GM19468 (cell line): ENCODE measurements at regions not wholly inside any gene's neighbourhood (a gene's known extent, or its start where the extent isn't known, plus 50 kb on each side); places are given as distances from the start of the nearest gene placed in this dataset.

Experiments used
- ATAC-seq: cut with Tn5 transposase; IDR thresholded peaks from one replicate; pipeline ENCODE4 v1.9.1; 2021; ENCODE audit warnings: mild to moderate bottlenecking, moderate library complexity, moderate number of reproducible peaks; ENCODE audit not compliant: unreplicated experiment; ENCODE audit errors: extremely low read depth

DNA sequence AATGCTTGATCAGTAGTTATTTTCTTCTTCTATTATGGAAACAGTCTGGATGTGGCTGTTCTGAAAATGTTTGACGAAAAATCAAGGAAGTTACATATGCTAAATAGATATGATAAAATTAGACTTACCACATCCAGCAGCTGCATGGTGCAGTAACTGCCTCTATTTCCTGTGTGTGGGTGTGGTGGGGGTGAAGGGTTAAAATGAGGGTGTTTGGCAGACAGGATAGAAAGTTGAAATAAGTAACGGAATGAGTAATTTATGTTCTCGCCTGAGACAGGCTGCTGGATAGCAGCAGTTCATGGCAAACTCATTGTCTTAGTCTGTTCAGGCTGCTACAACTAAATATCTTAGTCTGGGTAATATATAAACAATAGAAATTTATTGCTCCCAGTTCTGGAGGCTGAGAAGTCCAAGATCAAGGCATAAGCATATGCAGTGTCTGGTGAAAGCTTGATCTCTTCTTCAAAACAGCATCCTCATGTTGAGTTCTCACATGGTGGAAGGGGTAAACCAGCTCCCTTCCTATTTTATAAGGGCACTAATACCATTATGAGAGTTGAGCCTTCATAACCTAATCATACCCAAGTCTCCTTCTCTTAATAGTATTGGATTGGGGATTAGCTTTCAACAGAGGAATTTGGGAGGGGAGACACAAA, 1248.9 kb downstream of the SLITRK5 start:
- ATAC-seq, result no peak

DNA sequence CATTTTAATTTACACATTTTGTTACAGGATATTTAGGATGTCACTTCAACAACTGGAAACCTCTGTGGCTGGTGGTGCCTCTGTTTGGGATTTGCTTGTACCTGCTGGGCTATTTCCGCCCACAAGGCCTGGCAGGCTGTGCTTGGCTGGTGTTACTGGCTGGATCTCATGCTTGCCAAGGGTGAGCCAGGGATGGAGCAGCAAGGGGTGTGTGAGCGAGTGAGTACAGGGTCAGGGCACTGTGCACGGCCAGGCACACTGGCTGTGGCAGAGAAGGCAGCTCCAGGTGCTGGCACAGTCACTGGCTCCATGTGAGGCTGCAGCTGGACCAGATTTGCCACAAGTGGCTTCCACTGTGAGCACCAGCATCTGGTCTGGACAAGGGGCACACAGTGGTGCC, 1254.8 kb downstream of the SLITRK5 start:
- no peak for ATAC-seq

DNA sequence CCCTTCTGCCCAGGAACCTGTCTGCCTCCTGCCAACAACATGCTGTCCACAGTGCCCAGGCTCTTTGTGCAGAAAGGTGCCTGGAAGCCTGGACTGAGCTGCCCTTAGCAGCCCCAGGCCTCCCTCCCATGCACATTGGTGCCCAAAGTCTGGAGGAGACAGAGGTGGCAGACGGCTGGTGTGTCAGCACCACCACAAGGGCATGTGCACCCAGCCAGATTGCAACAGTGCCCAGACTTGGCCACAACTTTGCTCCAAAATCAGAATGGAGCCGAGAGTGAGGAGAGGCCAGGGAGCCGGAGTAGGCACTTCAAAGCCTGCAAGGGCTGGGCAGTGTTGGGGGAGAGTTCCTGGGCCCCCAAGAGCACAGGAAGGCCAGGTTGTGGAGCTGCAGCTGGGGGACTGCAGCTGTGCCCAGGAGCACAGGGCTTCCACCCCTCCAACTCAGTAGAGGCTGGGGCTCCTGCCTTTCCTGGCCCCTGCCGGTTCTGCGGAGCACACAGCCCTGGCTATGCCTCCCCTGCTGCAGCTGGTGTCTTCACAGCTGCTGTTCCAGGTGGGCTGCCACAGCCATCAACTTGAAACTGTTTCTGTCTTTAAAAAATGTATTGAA, 1255.8 kb downstream of the SLITRK5 start:
- no peak for ATAC-seq

DNA sequence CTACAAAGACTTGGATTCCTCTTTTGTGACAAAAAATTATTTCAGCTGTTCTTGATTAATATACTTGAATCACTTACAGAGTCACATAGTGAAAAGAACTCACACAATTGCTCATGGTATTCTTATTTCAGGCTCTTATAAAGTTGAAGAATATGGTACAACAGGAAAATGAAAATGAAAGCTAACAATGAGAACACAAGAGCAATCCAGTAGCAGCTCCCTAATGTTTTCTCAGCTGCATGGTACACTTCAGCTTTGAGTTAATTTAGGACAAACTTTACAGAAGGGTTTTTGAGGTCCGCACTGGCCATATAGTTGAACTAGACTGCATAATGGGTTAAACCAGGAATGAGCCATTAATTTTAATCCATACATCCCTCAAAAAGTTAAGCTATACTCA, 1261.8 kb downstream of the SLITRK5 start:
- ATAC-seq, result no peak

DNA sequence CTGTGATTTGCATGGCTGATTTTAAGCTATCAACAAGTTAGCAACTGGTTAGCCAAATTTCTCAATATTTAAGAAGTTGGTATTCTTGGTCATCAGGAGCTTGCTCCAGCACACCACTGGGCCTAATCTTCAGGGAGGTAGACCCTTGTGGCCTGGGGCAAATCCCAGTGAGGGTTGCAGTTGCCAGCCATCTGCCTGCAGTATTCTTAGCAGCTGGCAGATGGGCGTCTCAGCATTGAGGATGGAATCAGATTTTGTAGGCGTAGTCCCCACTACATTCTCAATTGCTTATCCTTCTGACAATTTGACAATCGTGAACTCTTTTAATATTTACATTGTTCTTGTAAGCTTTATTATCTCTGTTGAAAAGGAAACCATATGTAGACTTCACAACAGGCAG, 1266.2 kb downstream of the SLITRK5 start:
- no peak for ATAC-seq

DNA sequence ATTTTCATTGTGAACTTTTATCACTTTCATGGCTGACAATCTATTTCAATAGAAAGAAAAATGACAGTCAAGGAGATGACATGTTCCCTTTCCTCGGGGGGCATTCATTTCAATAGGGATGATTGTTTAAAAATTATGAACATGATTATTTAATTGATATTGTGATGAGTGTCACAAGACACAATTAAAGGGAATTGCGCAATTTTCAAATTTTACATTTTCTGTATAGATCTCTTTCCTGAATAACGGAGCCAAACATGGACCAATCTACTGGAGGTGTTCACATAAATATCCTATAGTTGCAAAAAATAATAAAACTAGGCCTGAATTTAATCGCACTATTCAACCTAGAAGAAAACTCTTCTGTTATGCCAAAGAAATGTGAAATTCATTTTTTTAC, 1274.6 kb downstream of the SLITRK5 start:
- ATAC-seq, result no peak

DNA sequence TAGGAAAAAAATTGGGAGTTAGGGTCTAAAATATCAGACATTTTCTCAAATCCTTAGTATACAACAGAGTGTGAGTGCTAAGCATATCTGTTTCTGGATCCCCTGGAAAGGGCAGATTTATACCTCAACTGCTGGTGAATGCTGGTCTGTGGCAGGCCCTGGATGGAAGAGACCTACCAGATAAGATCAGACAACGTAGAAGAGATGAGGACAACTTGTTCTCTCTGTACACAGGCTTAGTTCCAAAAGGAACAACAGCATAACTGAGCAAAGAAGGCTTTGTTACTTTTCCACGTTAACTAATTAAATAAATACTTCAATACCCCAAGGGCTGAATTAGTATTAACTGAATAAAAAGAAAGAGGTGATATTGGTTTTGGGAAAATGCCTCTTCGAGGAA, 1277.3 kb downstream of the SLITRK5 start:
- no peak for ATAC-seq

DNA sequence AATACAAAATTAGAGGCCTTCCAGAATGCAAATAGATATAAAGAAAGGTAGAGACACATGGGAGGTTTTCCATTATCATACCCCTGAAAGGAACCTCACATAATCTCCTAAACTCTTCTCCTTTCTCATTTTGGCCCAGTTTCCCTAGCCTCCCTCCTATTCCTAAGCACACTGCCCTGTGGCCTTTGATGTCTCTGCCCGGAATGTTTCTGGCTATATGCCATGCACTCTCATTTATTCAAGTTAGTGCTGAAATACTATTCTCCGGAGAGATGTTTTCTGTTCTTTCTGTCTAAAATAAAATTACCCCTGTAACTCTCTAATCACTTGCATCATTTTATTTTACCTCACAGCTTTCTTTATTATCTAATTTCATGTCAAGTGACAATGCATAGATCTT, 1287.7 kb downstream of the SLITRK5 start:
- ATAC-seq, result no peak

DNA sequence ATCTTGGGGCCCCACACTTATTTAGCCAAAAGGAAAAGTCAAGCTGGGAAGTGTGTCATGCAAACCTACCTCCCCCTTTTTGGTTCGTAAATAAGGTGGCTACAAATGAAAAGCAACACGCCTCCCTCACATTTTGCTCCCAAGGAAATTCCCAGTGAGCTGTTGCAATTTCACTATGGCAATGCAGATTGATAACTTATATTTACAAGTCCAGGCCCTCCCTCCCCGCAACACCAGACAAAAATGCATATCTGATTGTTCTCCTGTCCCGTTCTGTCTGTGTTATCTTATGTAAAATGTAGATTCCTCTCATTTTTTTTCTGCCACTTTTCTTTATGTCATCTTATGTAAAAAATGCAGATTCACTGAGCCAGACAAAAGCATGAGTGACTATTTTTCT, 1305.3 kb downstream of the SLITRK5 start:
- ATAC-seq, result no peak

DNA sequence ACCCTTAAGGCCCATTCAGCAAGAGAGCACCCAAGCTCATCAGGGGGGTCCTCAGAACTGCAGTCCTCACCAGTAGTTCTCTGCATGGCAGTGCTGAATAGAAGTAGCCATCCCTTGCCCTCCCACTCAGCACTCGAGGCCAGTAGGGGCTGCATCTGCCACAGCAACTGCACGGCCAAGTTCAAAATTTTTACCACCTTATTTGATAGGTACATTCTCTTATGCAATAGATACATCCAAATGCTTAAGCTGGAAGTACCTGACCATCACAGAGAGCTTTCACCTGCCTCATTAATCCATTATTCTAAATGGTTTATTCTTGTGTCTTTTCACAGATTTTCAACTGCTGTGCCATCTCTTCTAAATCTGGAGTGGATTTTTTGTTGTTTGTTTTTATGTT, 1307.4 kb downstream of the SLITRK5 start:
- no peak for ATAC-seq

DNA sequence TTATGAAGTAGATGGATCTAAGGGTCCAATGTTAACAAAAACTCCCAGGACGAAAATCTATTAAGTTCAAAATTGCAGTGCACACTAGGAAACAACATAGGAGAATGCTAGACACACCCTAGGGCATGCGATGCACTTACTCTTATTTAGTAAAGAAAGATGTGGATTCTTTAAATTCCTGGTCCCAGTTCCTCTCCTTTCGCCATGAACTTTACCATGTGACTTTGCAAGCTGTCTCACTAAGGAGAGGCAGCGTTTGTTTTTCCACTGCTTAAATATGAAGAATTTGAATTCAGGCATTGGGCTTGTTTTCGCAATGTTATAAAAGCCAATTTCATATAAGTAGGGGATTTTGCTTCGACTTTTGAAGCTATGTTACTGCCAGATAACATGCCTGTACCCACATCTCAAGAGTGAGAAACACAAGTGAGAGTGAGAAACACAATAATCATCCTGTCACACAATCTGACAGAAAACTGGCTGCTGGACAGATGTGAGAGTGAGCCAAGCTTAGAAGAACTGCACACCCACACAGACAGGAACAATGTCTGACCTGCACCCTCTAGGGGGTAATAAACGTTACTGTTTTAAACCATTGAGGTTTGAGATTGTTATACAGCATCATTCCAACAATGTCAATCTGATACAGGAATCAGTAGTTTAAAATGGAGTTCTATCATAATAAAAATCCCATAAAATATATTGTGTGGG, 1308.4 kb downstream of the SLITRK5 start:
- ATAC-seq, result no peak

DNA sequence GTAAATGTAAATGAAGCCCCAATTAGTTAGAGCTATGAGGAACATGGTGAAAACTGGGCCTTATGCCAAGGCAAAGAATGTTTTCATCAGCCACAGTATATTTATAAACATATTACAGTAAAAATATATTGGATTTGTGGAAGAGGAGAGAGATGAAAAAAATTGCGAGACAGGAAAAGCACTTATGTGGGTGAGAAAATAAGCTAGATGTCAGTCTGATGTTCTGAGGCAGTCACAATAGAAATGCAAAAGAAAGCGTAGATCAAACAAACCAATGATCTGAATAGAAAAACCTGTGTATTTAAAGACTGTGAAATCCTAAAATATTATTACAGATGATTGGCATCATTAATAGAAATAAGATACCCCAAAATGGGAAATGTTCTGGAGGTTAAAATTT, 1332.5 kb downstream of the SLITRK5 start:
- no peak for ATAC-seq

DNA sequence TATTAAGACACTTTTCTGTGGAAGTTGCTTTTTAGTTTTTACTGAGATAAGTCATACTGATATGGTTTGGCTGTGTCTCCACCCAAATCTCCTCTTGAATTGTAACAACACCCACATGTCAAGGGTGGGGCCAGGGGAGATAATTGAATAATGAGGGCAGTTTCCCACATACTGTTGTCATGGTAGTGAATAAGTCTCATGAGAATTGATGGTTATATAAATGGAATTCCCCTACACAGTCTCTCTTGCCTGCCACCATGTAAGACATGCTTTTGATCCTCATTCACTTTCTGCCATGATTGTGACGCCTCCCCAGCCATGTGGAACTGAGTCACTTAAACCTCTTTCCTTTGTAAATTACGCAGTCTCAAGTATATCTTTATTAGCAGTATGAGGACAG, 1340.4 kb downstream of the SLITRK5 start:
- no peak for ATAC-seq

DNA sequence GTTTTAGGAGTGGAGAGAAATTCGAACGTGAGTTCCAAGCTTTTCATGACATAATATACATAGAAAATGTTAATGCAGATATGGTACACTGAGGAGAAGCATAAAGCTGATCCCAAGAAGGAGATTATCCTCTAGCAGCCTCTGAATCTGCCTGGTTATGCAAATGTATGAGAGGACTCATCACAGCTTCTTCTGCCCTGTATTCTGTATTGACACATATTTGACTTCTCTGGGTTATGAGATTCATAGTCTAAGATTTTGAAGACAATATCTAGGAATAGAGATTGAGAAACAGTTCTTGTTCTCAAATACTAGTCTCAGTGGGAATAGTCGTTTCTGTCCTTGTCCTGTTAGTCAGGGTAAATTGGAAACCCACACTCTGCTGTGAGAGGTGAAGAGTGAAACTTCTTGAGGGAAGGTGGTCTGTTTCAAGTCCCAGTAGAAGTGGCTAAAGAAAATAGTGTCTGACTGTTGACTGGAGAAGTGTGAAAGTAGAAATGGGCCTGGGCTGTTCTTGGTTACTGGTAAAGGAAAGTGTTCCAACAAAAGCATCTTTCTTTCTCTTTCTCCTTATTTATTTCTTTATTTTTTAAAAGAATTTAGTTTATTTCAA, 1356.6 kb downstream of the SLITRK5 start:
- ATAC-seq, result no peak

DNA sequence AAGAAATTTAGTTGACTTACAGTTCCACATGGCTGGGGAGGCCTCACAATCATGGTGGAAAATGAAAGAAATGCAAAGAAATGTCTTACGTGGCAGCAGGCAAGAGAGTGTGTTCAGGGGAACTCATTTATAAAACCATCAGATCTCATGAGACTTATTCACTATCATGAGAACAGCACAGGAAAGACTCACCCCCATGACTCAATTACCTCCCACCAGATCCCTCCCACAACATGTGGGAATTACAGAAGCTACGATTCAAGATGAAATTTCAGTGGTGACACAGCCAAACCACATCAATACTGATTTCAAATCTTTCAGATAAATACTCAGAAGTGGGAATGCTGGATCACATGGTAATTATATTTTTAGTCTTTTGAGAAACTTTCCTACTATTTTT, 1357.9 kb downstream of the SLITRK5 start:
- no peak for ATAC-seq

DNA sequence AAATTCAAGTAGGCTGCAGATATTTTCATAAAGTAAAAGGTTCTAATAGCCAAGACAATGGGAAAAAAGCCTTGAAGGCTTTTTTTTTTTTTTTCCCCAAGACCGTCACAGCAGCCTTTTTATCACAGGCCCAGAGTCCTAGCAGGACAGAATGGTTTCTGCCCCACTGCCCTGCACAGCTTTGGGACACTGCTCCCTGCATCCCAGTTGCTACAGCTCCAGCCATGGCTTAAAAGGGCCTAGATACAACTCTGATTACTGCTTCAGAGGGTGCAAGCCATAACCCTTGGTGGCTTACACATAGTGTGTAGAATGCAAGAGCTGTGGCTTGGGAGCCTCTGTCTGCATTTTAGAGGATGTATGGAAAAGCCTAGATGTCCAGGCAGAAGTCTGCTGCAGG, 1362.8 kb downstream of the SLITRK5 start:
- ATAC-seq, result no peak

DNA sequence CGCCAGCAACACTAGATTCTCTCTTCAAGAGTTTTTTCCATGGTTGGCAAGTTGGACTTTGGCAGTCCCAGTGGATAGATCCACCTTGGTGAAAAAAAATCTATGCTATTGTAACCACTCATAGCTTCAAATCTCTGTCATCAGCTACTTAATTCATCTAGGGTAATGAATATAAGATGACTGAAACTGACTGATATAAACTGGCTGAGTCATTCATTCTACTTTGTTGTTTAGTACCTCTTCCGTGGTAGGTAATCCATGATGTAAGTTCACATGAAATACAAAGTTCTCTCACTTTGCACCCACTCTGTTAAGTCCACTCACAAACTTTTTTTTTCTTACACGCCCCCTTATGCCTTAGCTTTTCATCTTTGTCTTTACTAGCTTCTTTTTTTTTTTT, 1381.5 kb downstream of the SLITRK5 start:
- no peak for ATAC-seq

DNA sequence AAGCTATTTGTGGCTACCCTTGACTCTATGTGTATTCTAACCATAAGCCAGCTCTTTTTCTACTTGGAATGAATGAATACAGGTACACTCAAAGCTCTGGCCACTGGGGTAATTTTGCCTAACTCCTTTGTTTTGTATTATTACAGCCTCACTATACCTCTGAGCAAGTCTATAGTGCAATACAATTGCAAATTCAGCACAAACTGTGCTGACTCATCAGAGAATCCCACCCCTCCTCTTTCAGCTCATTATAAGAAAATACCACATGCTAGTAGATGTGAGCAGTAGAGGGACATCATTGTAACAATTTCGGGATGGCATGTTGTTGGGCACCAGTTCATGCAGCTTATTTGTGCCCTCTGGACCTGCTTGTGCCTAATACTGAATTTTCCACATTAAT, 1382.2 kb downstream of the SLITRK5 start:
- no peak for ATAC-seq

DNA sequence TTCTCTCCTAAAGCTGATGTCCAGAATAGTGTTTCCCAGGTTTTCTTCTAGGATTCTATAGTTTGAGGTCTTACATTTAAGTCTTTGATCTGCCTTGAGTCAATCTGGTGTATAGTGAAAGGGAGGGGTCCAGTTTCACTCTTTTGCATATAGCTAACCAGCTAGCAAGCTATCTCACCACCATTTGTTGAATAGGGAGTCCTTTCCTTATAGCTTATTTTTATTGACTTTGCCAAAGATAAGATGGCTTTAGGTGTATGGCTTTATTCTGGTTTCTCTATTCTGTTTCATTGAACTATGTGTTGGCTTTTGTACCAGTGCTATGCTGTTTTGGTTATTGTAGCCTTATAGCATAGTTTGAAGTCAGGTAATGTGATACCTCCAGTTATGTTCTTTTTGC, 1386.1 kb downstream of the SLITRK5 start:
- ATAC-seq, result no peak

DNA sequence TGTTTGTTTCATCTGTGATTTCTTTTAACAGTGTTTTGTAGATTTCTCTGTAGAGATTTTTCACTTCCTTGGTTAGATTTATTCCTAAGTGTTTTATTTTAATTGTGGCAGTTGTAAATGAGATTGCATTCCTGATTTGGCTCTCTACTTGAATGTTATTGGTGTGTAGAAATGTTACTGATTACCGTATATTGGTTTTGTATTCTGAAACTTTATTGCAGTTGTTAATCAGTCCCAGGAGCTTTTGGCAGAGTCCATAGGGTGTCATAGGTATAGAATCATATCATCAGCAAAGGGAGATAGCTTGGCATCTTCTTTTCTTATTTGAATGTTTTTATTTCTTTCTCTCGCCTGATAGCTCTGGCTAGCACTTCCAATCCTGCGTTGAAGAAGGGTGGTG, 1386.7 kb downstream of the SLITRK5 start:
- ATAC-seq, result no peak

DNA sequence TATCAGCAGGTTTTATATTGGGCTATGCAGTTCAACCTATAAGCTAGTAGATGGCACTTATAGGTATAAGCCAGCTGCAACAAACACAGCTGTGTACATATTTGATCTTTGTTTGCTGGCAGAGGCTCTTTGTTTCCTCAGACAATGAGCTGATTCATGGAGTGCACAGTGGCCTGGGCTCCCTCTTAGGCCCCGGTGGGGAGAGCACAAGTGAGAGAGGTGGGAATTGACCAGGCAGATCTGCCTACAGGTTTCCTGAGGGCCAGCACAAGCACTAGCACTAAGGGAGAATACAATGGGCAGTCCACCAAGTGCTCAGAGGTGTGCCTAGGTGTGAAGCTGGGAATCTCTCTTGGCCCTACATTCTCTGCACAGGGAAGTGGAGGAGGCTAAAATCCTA, 1390.7 kb downstream of the SLITRK5 start:
- no peak for ATAC-seq
